ENCODE measurements at regions not wholly inside any gene's neighbourhood (a gene's known extent, or its start where the extent isn't known, plus 50 kb on each side); places are given as distances from the start of the nearest gene placed in this dataset.

DNA sequence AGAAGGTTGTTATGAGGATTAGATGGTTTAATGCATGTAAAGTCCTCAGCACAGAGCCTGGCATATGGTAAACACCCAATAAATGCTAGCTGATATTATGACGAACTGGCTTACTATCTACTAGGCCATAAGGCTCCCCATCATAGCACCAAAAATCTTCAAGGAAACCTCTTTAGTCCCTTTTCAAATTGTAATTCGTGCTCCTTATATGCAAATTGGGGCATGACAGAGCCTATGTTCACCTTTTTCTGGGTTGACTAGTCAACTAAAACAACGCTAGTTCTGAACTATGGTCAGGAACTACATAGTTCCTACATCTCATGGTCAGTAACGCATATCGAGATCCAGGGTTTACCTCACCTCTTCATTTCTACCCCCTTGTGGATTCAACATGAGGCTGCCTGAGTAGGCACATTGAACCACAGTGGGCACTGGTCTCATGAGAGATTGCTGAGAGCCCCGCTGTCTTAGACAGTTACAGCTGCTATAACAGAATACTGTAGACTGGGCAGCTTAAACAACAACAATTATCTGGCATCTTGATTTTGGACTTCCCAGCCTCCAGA, 97.2 kb upstream of the TNFAIP3 start:
- in situ Hi-C loops (cut with HindIII; ENCODE audit: low pct_unique_long_range_greater_than_20kb, low sequenced_read_pairs) (no loop called here), intact Hi-C loops (cut with micrococcal nuclease; ENCODE audit: unreplicated experiment) (loop anchor here (1.0 kb wide), 1 partner anchor 35 kb away; no protein-coding TSS in a partner anchor)
- BruUV-seq (replicated peaks): no TSS peak
- ATAC-seq (no peak), DNase-seq (ENCODE audit: low read depth, low spot score) (no peak)
- CTCF ChIA-PET: no interaction called here
- no peaks in the 10 kb centered on the region for H3K27me3 ChIP-seq (ENCODE audit: control insufficient read depth, insufficient read depth, low read length)
- TF ChIP-seq TCF7L2 (IDR thresholded peaks at IDR 0.05; ENCODE audit: low read depth, low read length): no peak
- TF ChIP-seq, protein P1, sequence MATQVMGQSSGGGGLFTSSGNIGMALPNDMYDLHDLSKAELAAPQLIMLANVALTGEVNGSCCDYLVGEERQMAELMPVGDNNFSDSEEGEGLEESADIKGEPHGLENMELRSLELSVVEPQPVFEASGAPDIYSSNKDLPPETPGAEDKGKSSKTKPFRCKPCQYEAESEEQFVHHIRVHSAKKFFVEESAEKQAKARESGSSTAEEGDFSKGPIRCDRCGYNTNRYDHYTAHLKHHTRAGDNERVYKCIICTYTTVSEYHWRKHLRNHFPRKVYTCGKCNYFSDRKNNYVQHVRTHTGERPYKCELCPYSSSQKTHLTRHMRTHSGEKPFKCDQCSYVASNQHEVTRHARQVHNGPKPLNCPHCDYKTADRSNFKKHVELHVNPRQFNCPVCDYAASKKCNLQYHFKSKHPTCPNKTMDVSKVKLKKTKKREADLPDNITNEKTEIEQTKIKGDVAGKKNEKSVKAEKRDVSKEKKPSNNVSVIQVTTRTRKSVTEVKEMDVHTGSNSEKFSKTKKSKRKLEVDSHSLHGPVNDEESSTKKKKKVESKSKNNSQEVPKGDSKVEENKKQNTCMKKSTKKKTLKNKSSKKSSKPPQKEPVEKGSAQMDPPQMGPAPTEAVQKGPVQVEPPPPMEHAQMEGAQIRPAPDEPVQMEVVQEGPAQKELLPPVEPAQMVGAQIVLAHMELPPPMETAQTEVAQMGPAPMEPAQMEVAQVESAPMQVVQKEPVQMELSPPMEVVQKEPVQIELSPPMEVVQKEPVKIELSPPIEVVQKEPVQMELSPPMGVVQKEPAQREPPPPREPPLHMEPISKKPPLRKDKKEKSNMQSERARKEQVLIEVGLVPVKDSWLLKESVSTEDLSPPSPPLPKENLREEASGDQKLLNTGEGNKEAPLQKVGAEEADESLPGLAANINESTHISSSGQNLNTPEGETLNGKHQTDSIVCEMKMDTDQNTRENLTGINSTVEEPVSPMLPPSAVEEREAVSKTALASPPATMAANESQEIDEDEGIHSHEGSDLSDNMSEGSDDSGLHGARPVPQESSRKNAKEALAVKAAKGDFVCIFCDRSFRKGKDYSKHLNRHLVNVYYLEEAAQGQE (IDR thresholded peaks at IDR 0.05; ENCODE audit: insufficient read depth in 1 of 2, low read depth in 2 of 2, low read length in 1 of 2): no peak
- TF ChIP-seq SIN3A (IDR thresholded peaks at IDR 0.05; ENCODE audit: borderline replicate concordance, insufficient read depth, low read depth, low read length): no peak
- no peak for TF ChIP-seq POLR2AphosphoS5 (IDR thresholded peaks at IDR 0.05; ENCODE audit: low read depth, low read length)
- POLR2A ChIA-PET: no interaction called here
- H3K36me3 ChIP-seq (ENCODE audit: control insufficient read depth, insufficient read depth, low read length): no peaks in the 10 kb centered on the region
- no peaks in the 10 kb centered on the region for H3K4me1 ChIP-seq (ENCODE audit: control insufficient read depth, insufficient read depth, low read length)
- H3K4me3 ChIP-seq (ENCODE audit: low read depth in 2 of 2, low read length in 2 of 2): no peak overlapping the region
- H3K27ac ChIP-seq (ENCODE audit: low read length): no peak overlapping the region
- H3K9me3 ChIP-seq (ENCODE audit: control insufficient read depth, insufficient read depth, low read depth, low read length): no peaks in the 10 kb centered on the region

DNA sequence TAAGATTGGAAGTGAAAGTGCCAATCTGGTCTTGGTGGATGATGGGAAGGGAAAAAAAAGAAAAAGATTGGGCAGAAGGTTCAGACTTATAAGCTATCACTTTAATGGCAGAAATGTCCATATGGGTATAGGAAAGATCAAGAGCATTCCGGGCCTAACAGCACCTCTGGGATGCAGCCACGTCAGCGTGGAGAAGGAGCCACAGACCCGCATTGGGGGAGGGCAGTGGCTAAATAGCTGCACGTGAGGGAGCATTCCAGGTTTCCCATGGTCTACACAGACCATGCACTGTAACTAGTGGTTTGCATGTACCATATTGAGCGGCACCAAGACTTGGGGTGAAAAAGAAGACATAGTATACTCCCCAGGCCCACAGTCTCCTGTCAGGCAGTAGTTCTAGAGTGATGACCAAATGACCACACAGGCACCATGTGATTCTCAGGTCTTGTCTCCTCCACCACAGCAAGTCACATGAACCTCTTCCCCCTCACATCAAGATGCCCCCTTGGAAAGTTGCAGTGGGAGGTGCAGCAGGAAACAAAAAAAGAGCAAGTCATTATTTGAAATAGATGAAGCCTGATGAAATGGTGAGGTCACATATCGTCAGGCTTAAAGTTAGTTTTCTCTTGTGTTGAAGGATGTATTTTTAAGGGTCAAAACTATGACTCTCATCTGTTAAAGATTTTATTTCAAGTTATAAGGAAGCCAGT, 94.4 kb upstream of the TNFAIP3 start:
- POLR2A ChIA-PET: no interaction called here

More for the DNA sequence above, 94.4 kb upstream of the TNFAIP3 start:
- Histone ChIP-seq H3K4me3 (ENCODE audit: low read depth in 2 of 2, low read length in 2 of 2) (no peak overlapping the region), H3K4me1 (ENCODE audit: control insufficient read depth, insufficient read depth, low read length) (no peaks in the 10 kb centered on the region), H3K27ac (ENCODE audit: low read length) (no peak overlapping the region), H3K27me3 (ENCODE audit: control insufficient read depth, insufficient read depth, low read length) (no peaks in the 10 kb centered on the region), H3K36me3 (ENCODE audit: control insufficient read depth, insufficient read depth, low read length) (no peaks in the 10 kb centered on the region), H3K9me3 (ENCODE audit: control insufficient read depth, insufficient read depth, low read depth, low read length) (no peaks in the 10 kb centered on the region)
- BruUV-seq (replicated peaks): no TSS peak
- no peak for DNase-seq (ENCODE audit: low read depth, low spot score)
- CTCF ChIA-PET: no interaction called here
- in situ Hi-C loops (cut with HindIII; ENCODE audit: low pct_unique_long_range_greater_than_20kb, low sequenced_read_pairs): no loop called here
- intact Hi-C loops (cut with micrococcal nuclease; ENCODE audit: unreplicated experiment): no loop called here
- TF ChIP-seq, protein P2, sequence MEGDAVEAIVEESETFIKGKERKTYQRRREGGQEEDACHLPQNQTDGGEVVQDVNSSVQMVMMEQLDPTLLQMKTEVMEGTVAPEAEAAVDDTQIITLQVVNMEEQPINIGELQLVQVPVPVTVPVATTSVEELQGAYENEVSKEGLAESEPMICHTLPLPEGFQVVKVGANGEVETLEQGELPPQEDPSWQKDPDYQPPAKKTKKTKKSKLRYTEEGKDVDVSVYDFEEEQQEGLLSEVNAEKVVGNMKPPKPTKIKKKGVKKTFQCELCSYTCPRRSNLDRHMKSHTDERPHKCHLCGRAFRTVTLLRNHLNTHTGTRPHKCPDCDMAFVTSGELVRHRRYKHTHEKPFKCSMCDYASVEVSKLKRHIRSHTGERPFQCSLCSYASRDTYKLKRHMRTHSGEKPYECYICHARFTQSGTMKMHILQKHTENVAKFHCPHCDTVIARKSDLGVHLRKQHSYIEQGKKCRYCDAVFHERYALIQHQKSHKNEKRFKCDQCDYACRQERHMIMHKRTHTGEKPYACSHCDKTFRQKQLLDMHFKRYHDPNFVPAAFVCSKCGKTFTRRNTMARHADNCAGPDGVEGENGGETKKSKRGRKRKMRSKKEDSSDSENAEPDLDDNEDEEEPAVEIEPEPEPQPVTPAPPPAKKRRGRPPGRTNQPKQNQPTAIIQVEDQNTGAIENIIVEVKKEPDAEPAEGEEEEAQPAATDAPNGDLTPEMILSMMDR (IDR thresholded peaks at IDR 0.05): no peak
- TF ChIP-seq SIN3A (IDR thresholded peaks at IDR 0.05; ENCODE audit: borderline replicate concordance, insufficient read depth, low read depth, low read length) (no peak), TCF7L2 (IDR thresholded peaks at IDR 0.05; ENCODE audit: low read depth, low read length) (no peak), POLR2AphosphoS5 (IDR thresholded peaks at IDR 0.05; ENCODE audit: low read depth, low read length) (no peak)
- TF ChIP-seq, protein P1 (IDR thresholded peaks at IDR 0.05; ENCODE audit: insufficient read depth in 1 of 2, low read depth in 2 of 2, low read length in 1 of 2): no peak
- no peak for ATAC-seq

Measured in Panc1 (cell line).